GM12878 (cell line): ENCODE measurements at regions not wholly inside any gene's neighbourhood (a gene's known extent, or its start where the extent isn't known, plus 50 kb on each side); places are given as distances from the start of the nearest gene placed in this dataset.

Experiments used
- ATAC-seq: fragments of 200-7000 bp; cut with Tn5 transposase; 3 replicates; pipeline ENCODE4 v1.9.1; 2020; ENCODE audit warnings: mild to moderate bottlenecking, moderate library complexity
- BruUV-seq: library from RNA; stranded (reverse); fragments of 400-500 nt; replicated peaks from 2 replicates; lab custom pipeline; 2021; lab: Mats Ljungman, UMichigan
- CTCF ChIA-PET: fragments of 300-600 bp; sonication (Branson Sonifier 250); formaldehyde crosslinking; extraction: SDS; loops from one replicate; lab custom pipeline; 2021; ENCODE audit warnings: inconsistent platforms; lab: Yijun Ruan, JAX
- POLR2A ChIA-PET: fragments of 350-600 bp; formaldehyde crosslinking; extraction: SDS; loops from one replicate; lab custom pipeline; 2021; ENCODE audit warnings: inconsistent platforms; lab: Charles Lee
- RAD21 ChIA-PET: fragments of 300-600 bp; sonication (Branson Sonifier 250); formaldehyde crosslinking; loops from one replicate; lab custom pipeline; 2023; ENCODE audit warnings: antibody characterized with exemption; ENCODE audit not compliant: unreplicated experiment; lab: Charles Lee
- SMC1A ChIA-PET: fragments of 300-600 bp; sonication (Branson Sonifier 250); formaldehyde crosslinking; loops from one replicate; lab custom pipeline; 2023; ENCODE audit not compliant: unreplicated experiment, uncharacterized antibody; lab: Charles Lee
- DNase-seq: peaks from one replicate; pipeline ENCODE4 v3.0.0-alpha.2; 2011; ENCODE audit warnings: low read depth, low spot score
- FAIRE-seq: peaks from 3 replicates; lab custom pipeline; 2011; peaks lifted over from hg19 to GRCh38; lab: Jason Lieb, UNC
- H2AFZ ChIP-seq: 2 replicates; pipeline ENCODE4 v1.6.0; 2011; ENCODE audit warnings: low read depth, low read length, control low read depth; ENCODE audit not compliant: control insufficient read depth
- H3K27ac ChIP-seq: 2 replicates; pipeline ENCODE4 v1.5.1; 2011; ENCODE audit warnings: control low read depth; ENCODE audit not compliant: control insufficient read depth, insufficient read depth
- H3K27me3 ChIP-seq, 2 experiments: replicated peaks in 1 of 2; 2 replicates each; pipeline versions ENCODE4 v1.6.0 to v1.6.1; 2011; ENCODE audit warnings: low read length in 1 of 2; ENCODE audit not compliant: control insufficient read depth in 2 of 2, insufficient read depth in 2 of 2
- H3K36me3 ChIP-seq, 2 experiments: 2 replicates each; pipeline ENCODE4 v1.5.1; 2011; ENCODE audit warnings: low read length in 1 of 2; ENCODE audit not compliant: control insufficient read depth in 2 of 2, insufficient read depth in 2 of 2
- H3K4me1 ChIP-seq: 2 replicates; pipeline ENCODE4 v1.6.1; 2011; ENCODE audit warnings: mild to moderate bottlenecking, low read length, moderate library complexity, mixed read lengths; ENCODE audit not compliant: control insufficient read depth, insufficient read depth
- H3K4me2 ChIP-seq: 2 replicates; pipeline ENCODE4 v1.6.0; 2011; ENCODE audit warnings: control low read depth; ENCODE audit not compliant: control insufficient read depth, insufficient read depth
- H3K4me3 ChIP-seq: fragments of 200-600 bp; sonication (generic); 2 replicates; pipeline ENCODE4 v1.5.1; 2016
- H3K79me2 ChIP-seq: 2 replicates; pipeline ENCODE4 v1.6.0; 2011; ENCODE audit warnings: low read length; ENCODE audit not compliant: control insufficient read depth, insufficient read depth
- H3K9ac ChIP-seq: 2 replicates; pipeline ENCODE4 v1.8.0; 2011; ENCODE audit warnings: low read length, control low read depth, mixed read lengths; ENCODE audit not compliant: control insufficient read depth, insufficient read depth
- H3K9me3 ChIP-seq: replicated peaks from 3 replicates; pipeline ENCODE4 v1.5.1; 2011; ENCODE audit warnings: mild to moderate bottlenecking, low read length; ENCODE audit not compliant: control insufficient read depth, insufficient read depth
- H4K20me1 ChIP-seq: 2 replicates; pipeline ENCODE4 v1.6.0; 2011; ENCODE audit not compliant: control insufficient read depth, insufficient read depth
- ATF7 ChIP-seq: fragments of 450-650 bp; IDR thresholded peaks from 2 replicates; pipeline ENCODE4 v1.6.1; 2016; ENCODE audit warnings: low read depth, mild to moderate bottlenecking
- CBX5 ChIP-seq: sonication (generic); IDR thresholded peaks from 2 replicates; pipeline ENCODE4 v1.6.1; 2016; ENCODE audit warnings: low read depth, moderate library complexity, mild to moderate bottlenecking, inconsistent platforms
- CHD2 ChIP-seq: IDR thresholded peaks from 2 replicates; pipeline ENCODE4 v1.6.1; 2011; ENCODE audit warnings: low read depth, low read length, improper control_type of control experiment, borderline replicate concordance
- CTCF ChIP-seq, 3 experiments: IDR thresholded peaks in 2 of 3; conservative IDR thresholded peaks in 1 of 3; 2 replicates each; pipeline ENCODE4 v1.5.1; 2011; ENCODE audit warnings: low read depth in 3 of 3, low read length in 3 of 3, mild to moderate bottlenecking in 3 of 3, control low read depth in 2 of 3, moderate library complexity in 2 of 3, inconsistent platforms in 1 of 3, mixed read lengths in 1 of 3; ENCODE audit not compliant: control insufficient read depth in 2 of 3, insufficient read depth in 1 of 3; ENCODE audit errors: extremely low read depth in 1 of 3
- ETV6 ChIP-seq, 2 experiments: fragments of 450-650 bp in 1 of 2; IDR thresholded peaks in 1 of 2; conservative IDR thresholded peaks in 1 of 2; 2 replicates each; pipeline ENCODE4 v1.6.1; 2014; ENCODE audit warnings: antibody characterized with exemption in 1 of 2, borderline replicate concordance in 1 of 2, low read depth in 1 of 2, mild to moderate bottlenecking in 1 of 2, moderate library complexity in 1 of 2
- EZH2 ChIP-seq: IDR thresholded peaks from 2 replicates; pipeline ENCODE4 v1.6.1; 2012; ENCODE audit warnings: low read depth, mild to moderate bottlenecking, control low read depth, inconsistent platforms, low read length, borderline replicate concordance; ENCODE audit not compliant: control insufficient read depth
- FOXK2 ChIP-seq: fragments of 450-650 bp; IDR thresholded peaks from 2 replicates; pipeline ENCODE4 v1.6.1; 2017; ENCODE audit warnings: mild to moderate bottlenecking, moderate library complexity
- FOXM1 ChIP-seq: IDR thresholded peaks from 2 replicates; pipeline ENCODE4 v1.6.1; 2012; ENCODE audit warnings: low read depth, mild to moderate bottlenecking, inconsistent platforms, low read length, moderate library complexity
- MEF2B ChIP-seq: fragments of 450-650 bp; IDR thresholded peaks from 2 replicates; pipeline ENCODE4 v1.6.1; 2018; ENCODE audit warnings: mild to moderate bottlenecking, moderate library complexity; ENCODE audit not compliant: partially characterized antibody, poor library complexity, severe bottlenecking
- PBX3 ChIP-seq: IDR thresholded peaks from 2 replicates; pipeline ENCODE4 v1.6.1; 2011; ENCODE audit warnings: mild to moderate bottlenecking, low read depth, low read length, moderate library complexity; ENCODE audit not compliant: insufficient replicate concordance
- POLR2AphosphoS5 ChIP-seq: IDR thresholded peaks from 2 replicates; pipeline ENCODE4 v1.6.1; 2011; ENCODE audit warnings: mild to moderate bottlenecking, low read length, inconsistent platforms
- POU2F2 ChIP-seq: IDR thresholded peaks from 3 replicates; pipeline ENCODE4 v1.6.1; 2011; ENCODE audit warnings: low read depth, mild to moderate bottlenecking, low read length, borderline replicate concordance
- RAD21 ChIP-seq: IDR thresholded peaks from 2 replicates; pipeline ENCODE4 v1.6.1; 2011; ENCODE audit warnings: mild to moderate bottlenecking, low read depth, low read length, moderate library complexity; ENCODE audit not compliant: insufficient read depth
- SP1 ChIP-seq: IDR thresholded peaks from one replicate; pipeline ENCODE4 v1.6.1; 2011; ENCODE audit warnings: low read depth, low read length
- TAF1 ChIP-seq: IDR thresholded peaks from 2 replicates; pipeline ENCODE4 v1.6.1; 2011; ENCODE audit warnings: mild to moderate bottlenecking, low read depth, low read length, borderline replicate concordance
- YY1 ChIP-seq: IDR thresholded peaks from 2 replicates; pipeline ENCODE4 v1.6.1; 2011; ENCODE audit warnings: low read depth, mild to moderate bottlenecking, low read length
- ZBED1 ChIP-seq: IDR thresholded peaks from 2 replicates; pipeline ENCODE4 v1.6.1; 2016; ENCODE audit warnings: borderline replicate concordance
- ZZZ3 ChIP-seq: IDR thresholded peaks from 2 replicates; pipeline ENCODE4 v1.6.1; 2011; ENCODE audit warnings: low read depth; ENCODE audit not compliant: control insufficient read depth, insufficient read length
- WGBS: methylation state at CpG from one replicate; pipeline ENCODE4 v1.1.6; 2016; ENCODE audit warnings: low lambda C conversion rate; ENCODE audit not compliant: insufficient replicate concordance, insufficient coverage; ENCODE audit errors: missing lambda C conversion rate; 5-methylcytosine and 5-hydroxymethylcytosine counted together
- in situ Hi-C: fragments of 300-500 bp; cut with MboI; formaldehyde crosslinking; loops from 9 replicates; pipeline ENCODE4 v1.14.3; 2018; ENCODE audit warnings: mixed read lengths
- intact Hi-C: fragments of 100-400 bp; cut with micrococcal nuclease; formaldehyde crosslinking; loops from one replicate; pipeline ENCODE4 v1.14.2; 2022; ENCODE audit not compliant: unreplicated experiment

DNA sequence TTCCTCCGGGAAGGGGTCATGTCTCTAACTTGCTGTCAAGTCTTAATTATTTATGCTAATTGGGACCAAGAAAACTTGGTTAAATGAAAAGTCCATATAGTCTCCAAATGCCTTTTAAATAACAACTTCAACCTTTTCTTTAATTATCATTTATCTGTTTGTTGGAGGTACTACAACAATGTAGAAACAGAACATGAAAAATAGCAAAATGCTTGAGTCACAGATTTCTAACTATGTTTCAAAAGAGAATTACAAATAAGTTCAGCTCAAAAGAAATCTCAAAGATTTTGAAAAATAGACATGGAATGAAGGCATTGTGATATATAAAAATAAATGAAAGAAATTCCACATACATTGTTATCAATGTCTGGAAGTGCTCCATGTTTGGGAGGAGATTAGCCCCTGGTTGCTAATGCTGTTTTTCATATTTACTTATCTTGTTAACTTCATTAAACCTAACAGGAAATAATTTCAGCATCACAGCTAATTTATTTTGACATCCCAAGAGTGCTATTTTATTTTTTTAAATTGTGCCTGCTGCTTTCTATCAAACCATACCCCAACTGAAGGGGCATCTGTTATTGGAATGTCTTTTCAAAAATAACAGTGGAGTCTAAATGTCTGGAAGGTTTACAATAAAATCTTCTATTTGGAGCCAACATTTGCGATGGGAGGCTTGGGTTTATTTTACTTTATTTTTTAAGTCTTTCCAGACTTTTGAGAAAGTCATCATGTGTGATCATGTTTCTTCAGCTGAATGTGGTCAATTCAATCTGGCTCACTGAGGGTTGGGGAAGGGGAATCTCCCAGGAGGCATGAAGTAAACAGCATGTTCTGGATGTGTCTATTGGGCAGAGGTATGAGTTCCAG, 53.1 kb upstream of the ANKRD55 start:
- no peaks in the 10 kb centered on the region for H3K36me3 ChIP-seq
- in situ Hi-C loops = no loop called here
- H3K4me3 ChIP-seq = no peak overlapping the region
- ChIA-PET CTCF (no interaction called here), RAD21 (no interaction called here), POLR2A (no interaction called here), SMC1A (interaction anchor here (0.6 to 1.6 kb wide), 3 partner anchors 13 to 270 kb away, joined by 3 to 4 read pairs (median 3); no protein-coding TSS in a partner anchor)
- 0 out of 4 replicates have a peak, but pooled peaks cover 0 to 2% of the 10 kb centered on the region in 2 experiments for H3K27me3 ChIP-seq
- no peaks in the 10 kb centered on the region for H3K79me2 ChIP-seq
- no peaks in the 10 kb centered on the region; the same call in 1 of the 3 replicates for H3K9me3 ChIP-seq
- no TSS peak for BruUV-seq
- H3K9ac ChIP-seq = no peak overlapping the region
- H2AFZ ChIP-seq = no peak overlapping the region
- intact Hi-C loops = no loop called here
- ATAC-seq = no peak
- no peak overlapping the region for H3K4me2 ChIP-seq
- no peak for FAIRE-seq
- no peaks in the 10 kb centered on the region for H4K20me1 ChIP-seq
- H3K27ac ChIP-seq = no peak overlapping the region
- no peak for DNase-seq
- no peaks in the 10 kb centered on the region for H3K4me1 ChIP-seq
- 64% methylated on average over 2 of the region's 2 CpGs for WGBS
- TF ChIP-seq RAD21 (no peak), SP1 (no peak), ATF7 (no peak), YY1 (no peak), FOXK2 (no peak), FOXM1 (no peak), EZH2 (no peak), TAF1 (no peak), CTCF (IDR thresholded peaks at IDR 0.05 in 2 of 3, conservative IDR thresholded peaks at IDR 0.05 in 1 of 3; ENCODE audit: control insufficient read depth in 2 of 3, extremely low read depth in 1 of 3, insufficient read depth in 1 of 3, low read depth in 3 of 3, low read length in 3 of 3) (no peak), ZZZ3 (no peak), MEF2B (no peak), ETV6 (conservative IDR thresholded peaks at IDR 0.05 in 1 of 2, IDR thresholded peaks at IDR 0.05 in 1 of 2; ENCODE audit: borderline replicate concordance in 1 of 2, low read depth in 1 of 2) (no peak), POLR2AphosphoS5 (no peak), CHD2 (no peak), ZBED1 (no peak), CBX5 (no peak), PBX3 (no peak), POU2F2 (no peak)
